Common myeloid progenitor, CD34-positive (primary cell): ENCODE measurements at regions not wholly inside any gene's neighbourhood (a gene's known extent, or its start where the extent isn't known, plus 50 kb on each side); places are given as distances from the start of the nearest gene placed in this dataset.

ENCODE experiments used
- CTCF ChIA-PET: fragments of 350-600 bp; sonication (Branson Sonifier 250); formaldehyde crosslinking; loops from one replicate; lab custom pipeline; 2021; ENCODE audit warnings: antibody characterized with exemption; lab: Charles Lee
- POLR2A ChIA-PET: fragments of 350-600 bp; sonication (Branson Sonifier 250); formaldehyde crosslinking; loops from one replicate; lab custom pipeline; 2021; ENCODE audit warnings: antibody characterized with exemption; lab: Charles Lee
- DNase-seq, 3 donors: peaks; one replicate each; pipeline versions ENCODE4 v3.0.0 to v3.0.0-alpha.2; 2013
- H3K27ac ChIP-seq, 2 experiments: 1 replicate in 1 of 2; 2 replicates in 1 of 2; pipeline ENCODE4 v1.7.0; 2013; ENCODE audit warnings: inconsistent platforms in 2 of 2, low read length in 2 of 2, mild to moderate bottlenecking in 2 of 2, low read depth in 1 of 2, moderate library complexity in 1 of 2; ENCODE audit not compliant: severe bottlenecking in 2 of 2, insufficient read depth in 1 of 2, poor library complexity in 1 of 2
- H3K27me3 ChIP-seq, 5 experiments: replicated peaks in 2 of 5; 1 replicate in 3 of 5; 2 replicates in 2 of 5; pipeline versions ENCODE4 v1.6.1 to v1.7.0; 2013; ENCODE audit warnings: low read length in 4 of 5, mild to moderate bottlenecking in 2 of 5, moderate library complexity in 2 of 5, inconsistent platforms in 1 of 5; ENCODE audit not compliant: insufficient read depth in 5 of 5, control insufficient read depth in 4 of 5
- H3K36me3 ChIP-seq, 4 experiments: 1 replicate in 2 of 4; 2 replicates in 2 of 4; pipeline versions ENCODE4 v1.6.1 to v1.7.0; 2013; ENCODE audit warnings: low read length in 3 of 4, control low read depth in 1 of 4, mild to moderate bottlenecking in 1 of 4; ENCODE audit not compliant: control insufficient read depth in 4 of 4, insufficient read depth in 4 of 4
- H3K4me1 ChIP-seq, 4 experiments: 1 replicate in 3 of 4; 2 replicates in 1 of 4; pipeline versions ENCODE4 v1.6.1 to v1.7.1; 2013; ENCODE audit warnings: low read length in 3 of 4, mild to moderate bottlenecking in 3 of 4, control low read depth in 1 of 4, inconsistent platforms in 1 of 4, moderate library complexity in 1 of 4; ENCODE audit not compliant: control insufficient read depth in 4 of 4, insufficient read depth in 4 of 4; ENCODE audit errors: control extremely low read depth in 1 of 4
- H3K4me3 ChIP-seq, 7 experiments: 1 replicate in 4 of 7; 2 replicates in 3 of 7; pipeline versions ENCODE4 v1.5.1 to v1.7.0; 2013; ENCODE audit warnings: mild to moderate bottlenecking in 7 of 7, low read length in 6 of 7, moderate library complexity in 6 of 7, inconsistent platforms in 2 of 7, low read depth in 2 of 7, control low read depth in 1 of 7; ENCODE audit not compliant: insufficient read depth in 4 of 7, control insufficient read depth in 1 of 7; ENCODE audit errors: extremely low read depth in 1 of 7
- H3K9me3 ChIP-seq, 5 experiments: 1 replicate in 4 of 5; 2 replicates in 1 of 5; pipeline versions ENCODE4 v1.6.1 to v1.7.1; 2013; ENCODE audit warnings: low read length in 4 of 5, mild to moderate bottlenecking in 2 of 5, inconsistent platforms in 1 of 5, low read depth in 1 of 5, moderate library complexity in 1 of 5; ENCODE audit not compliant: control insufficient read depth in 4 of 5, insufficient read depth in 2 of 5; ENCODE audit errors: control extremely low read depth in 1 of 5
- WGBS: methylation state at CpG from one replicate; pipeline ENCODE4 v1.1.5; 2013; ENCODE audit not compliant: insufficient coverage; 5-methylcytosine and 5-hydroxymethylcytosine counted together

- H3K36me3 ChIP-seq = no peaks in the 10 kb centered on the region
- H3K9me3 ChIP-seq = no peaks in the 10 kb centered on the region
- ChIA-PET POLR2A (no interaction called here), CTCF (no interaction called here)
- no peak overlapping the region for H3K4me3 ChIP-seq
- DNase-seq = no peak
- H3K27ac ChIP-seq = no peak overlapping the region
- H3K27me3 ChIP-seq = no peaks in the 10 kb centered on the region
- no peaks in the 10 kb centered on the region for H3K4me1 ChIP-seq
Observed at GRCh38 chr2:220272656-220273055, 645.2 kb downstream of the SLC4A3 start.

GRCh38 chr2:220273082-220273481, 645.7 kb downstream of the SLC4A3 start:
- CTCF ChIA-PET = no interaction called here
- H3K27ac ChIP-seq = no peak overlapping the region

GRCh38 chr2:220275454-220275853, 648.0 kb downstream of the SLC4A3 start:
- H3K27me3 ChIP-seq = no peaks in the 10 kb centered on the region
- H3K4me1 ChIP-seq = no peaks in the 10 kb centered on the region
- H3K27ac ChIP-seq = no peak overlapping the region
- DNase-seq = no peak
- no peak overlapping the region for H3K4me3 ChIP-seq
- 67% methylated on average over 3 of the region's 3 CpGs for WGBS
- no peaks in the 10 kb centered on the region for H3K36me3 ChIP-seq
- ChIA-PET POLR2A (no interaction called here), CTCF (no interaction called here)
- no peaks in the 10 kb centered on the region for H3K9me3 ChIP-seq

More at GRCh38 chr2:220273082-220273481, 645.7 kb downstream of the SLC4A3 start:
- DNase-seq = no peak
- Histone ChIP-seq H3K27me3 (no peaks in the 10 kb centered on the region), H3K9me3 (no peaks in the 10 kb centered on the region), H3K4me3 (no peak overlapping the region), H3K4me1 (no peaks in the 10 kb centered on the region), H3K36me3 (no peaks in the 10 kb centered on the region)
- no CpG with 5 or more reads among the region's 2 CpGs for WGBS
- POLR2A ChIA-PET = no interaction called here

GRCh38 chr2:220276741-220277444, 649.5 kb downstream of the SLC4A3 start:
- CTCF ChIA-PET = no interaction called here
- POLR2A ChIA-PET = no interaction called here
- Histone ChIP-seq H3K4me1 (no peaks in the 10 kb centered on the region), H3K27me3 (no peaks in the 10 kb centered on the region), H3K9me3 (no peaks in the 10 kb centered on the region), H3K4me3 (no peak overlapping the region), H3K27ac (no peak overlapping the region), H3K36me3 (no peaks in the 10 kb centered on the region)
- WGBS = no CpG with 5 or more reads among the region's 2 CpGs
- no peak for DNase-seq

GRCh38 chr2:220277445-220277975, 650.1 kb downstream of the SLC4A3 start:
- CTCF ChIA-PET = no interaction called here
- DNase-seq = no peak
- WGBS = no CpG with 5 or more reads among the region's 3 CpGs
- Histone ChIP-seq H3K27me3 (no peaks in the 10 kb centered on the region), H3K27ac (no peak overlapping the region), H3K36me3 (no peaks in the 10 kb centered on the region), H3K9me3 (no peaks in the 10 kb centered on the region), H3K4me1 (no peaks in the 10 kb centered on the region), H3K4me3 (no peak overlapping the region)
- POLR2A ChIA-PET = no interaction called here

- Histone ChIP-seq H3K27me3 (no peaks in the 10 kb centered on the region), H3K4me3 (no peak overlapping the region), H3K4me1 (no peaks in the 10 kb centered on the region), H3K27ac (no peak overlapping the region), H3K36me3 (no peaks in the 10 kb centered on the region), H3K9me3 (no peaks in the 10 kb centered on the region)
- POLR2A ChIA-PET = no interaction called here
- WGBS = 86% methylated on average over 1 of the region's 2 CpGs
- CTCF ChIA-PET = no interaction called here
- no peak for DNase-seq
Observed at GRCh38 chr2:220278022-220278421, 650.6 kb downstream of the SLC4A3 start.

- 90% methylated on average over 2 of the region's 2 CpGs for WGBS
- no peaks in the 10 kb centered on the region for H3K9me3 ChIP-seq
- POLR2A ChIA-PET = no interaction called here
- H3K36me3 ChIP-seq = no peaks in the 10 kb centered on the region
- no peaks in the 10 kb centered on the region for H3K4me1 ChIP-seq
- H3K27ac ChIP-seq = no peak overlapping the region
- CTCF ChIA-PET = no interaction called here
- no peak overlapping the region for H3K4me3 ChIP-seq
- H3K27me3 ChIP-seq = no peaks in the 10 kb centered on the region
- DNase-seq = no peak
Observed at GRCh38 chr2:220279372-220279771, 651.9 kb downstream of the SLC4A3 start.
